ENCODE measurements at regions not wholly inside any gene's neighbourhood (a gene's known extent, or its start where the extent isn't known, plus 50 kb on each side); places are given as distances from the start of the nearest gene placed in this dataset.

DNA sequence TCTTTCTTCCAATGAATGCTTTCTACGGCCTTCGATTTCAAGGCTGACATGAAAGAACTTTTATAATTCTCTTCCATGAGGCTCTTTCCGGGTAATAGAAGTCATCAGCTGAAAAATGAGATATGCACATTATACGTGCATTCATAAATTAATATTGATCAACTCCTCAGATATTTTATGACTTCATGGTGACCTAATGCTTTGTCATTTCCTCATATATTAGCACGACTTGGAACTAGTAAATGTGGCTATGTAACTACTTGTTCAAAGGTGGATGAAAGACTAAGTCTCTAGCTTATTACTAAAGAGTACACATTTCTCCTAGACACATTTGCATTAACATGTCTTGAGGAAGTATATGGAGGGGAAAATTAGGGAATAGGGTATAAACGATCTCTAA lies 168.8 kb downstream of the HDGFL1 start:
- no peak for TF ChIP-seq USF2 (IDR thresholded peaks at IDR 0.05; ENCODE audit: low read depth, low read length)
- TF ChIP-seq, protein P1, sequence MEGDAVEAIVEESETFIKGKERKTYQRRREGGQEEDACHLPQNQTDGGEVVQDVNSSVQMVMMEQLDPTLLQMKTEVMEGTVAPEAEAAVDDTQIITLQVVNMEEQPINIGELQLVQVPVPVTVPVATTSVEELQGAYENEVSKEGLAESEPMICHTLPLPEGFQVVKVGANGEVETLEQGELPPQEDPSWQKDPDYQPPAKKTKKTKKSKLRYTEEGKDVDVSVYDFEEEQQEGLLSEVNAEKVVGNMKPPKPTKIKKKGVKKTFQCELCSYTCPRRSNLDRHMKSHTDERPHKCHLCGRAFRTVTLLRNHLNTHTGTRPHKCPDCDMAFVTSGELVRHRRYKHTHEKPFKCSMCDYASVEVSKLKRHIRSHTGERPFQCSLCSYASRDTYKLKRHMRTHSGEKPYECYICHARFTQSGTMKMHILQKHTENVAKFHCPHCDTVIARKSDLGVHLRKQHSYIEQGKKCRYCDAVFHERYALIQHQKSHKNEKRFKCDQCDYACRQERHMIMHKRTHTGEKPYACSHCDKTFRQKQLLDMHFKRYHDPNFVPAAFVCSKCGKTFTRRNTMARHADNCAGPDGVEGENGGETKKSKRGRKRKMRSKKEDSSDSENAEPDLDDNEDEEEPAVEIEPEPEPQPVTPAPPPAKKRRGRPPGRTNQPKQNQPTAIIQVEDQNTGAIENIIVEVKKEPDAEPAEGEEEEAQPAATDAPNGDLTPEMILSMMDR (conservative IDR thresholded peaks at IDR 0.05; ENCODE audit: low read depth, low read length), result no peak
- no peak for TF ChIP-seq BHLHE40 (IDR thresholded peaks at IDR 0.05; ENCODE audit: low read depth, low read length)
- no peak for TF ChIP-seq MXI1 (IDR thresholded peaks at IDR 0.05; ENCODE audit: borderline replicate concordance, low read depth, low read length)
- TF ChIP-seq SMC3 (IDR thresholded peaks at IDR 0.05; ENCODE audit: low read depth, low read length), result no peak
- no peak for TF ChIP-seq POLR2A (IDR thresholded peaks at IDR 0.05; ENCODE audit: low read depth, low read length)
- no peak for TF ChIP-seq MAFK (IDR thresholded peaks at IDR 0.05; ENCODE audit: low read depth, low read length)
- TF ChIP-seq RFX5 (IDR thresholded peaks at IDR 0.05; ENCODE audit: low read depth, low read length), result no peak
- no peak for TF ChIP-seq RCOR1 (IDR thresholded peaks at IDR 0.05; ENCODE audit: insufficient replicate concordance, low read length)
